ENCODE measurements at regions not wholly inside any gene's neighbourhood (a gene's known extent, or its start where the extent isn't known, plus 50 kb on each side); places are given as distances from the start of the nearest gene placed in this dataset.
"Not testable (repeated sequence)": the region's sequence is repeated elsewhere in the genome, so short reads cannot be mapped to it uniquely, and the experiment has no call there.

DNA sequence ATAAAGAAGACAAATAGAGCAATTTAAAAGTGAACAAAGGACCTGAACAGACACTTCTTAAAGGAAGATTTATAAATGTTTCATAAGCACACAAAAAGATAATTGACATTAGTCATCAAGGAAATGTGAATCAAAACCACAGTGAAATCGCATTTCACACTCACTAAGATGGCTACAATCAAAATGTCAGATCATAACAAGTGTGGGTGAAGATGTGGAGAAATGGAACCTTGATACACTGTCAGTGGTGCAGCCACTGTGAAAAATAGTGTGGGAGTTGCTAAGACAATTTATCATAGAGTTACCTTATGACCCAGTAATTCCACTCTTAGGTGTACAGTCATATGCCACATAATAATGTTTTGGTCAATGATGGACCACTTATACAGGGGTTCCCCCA lies 54.5 kb upstream of the HTR4 start:
- DNase-seq, result no peak

DNA sequence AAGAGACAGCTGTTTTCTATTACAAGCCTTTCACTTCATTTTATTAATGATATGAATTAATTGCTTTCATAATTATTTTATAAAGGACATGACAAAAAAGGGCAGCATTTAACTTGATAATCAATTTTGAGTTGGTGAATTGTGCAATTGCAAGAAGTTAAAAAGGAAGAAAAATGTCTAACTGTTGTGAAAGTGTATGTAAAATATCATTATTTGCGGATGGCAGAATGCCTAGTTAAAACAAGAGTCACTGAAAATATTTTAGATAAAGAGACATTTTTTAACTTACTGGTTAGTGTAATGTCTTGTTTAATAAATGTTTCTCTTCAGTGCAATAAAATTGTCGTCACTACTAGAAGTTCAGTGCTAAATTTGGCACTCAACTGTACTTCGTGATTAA lies 57.6 kb upstream of the HTR4 start:
- DNase-seq, result no peak

DNA sequence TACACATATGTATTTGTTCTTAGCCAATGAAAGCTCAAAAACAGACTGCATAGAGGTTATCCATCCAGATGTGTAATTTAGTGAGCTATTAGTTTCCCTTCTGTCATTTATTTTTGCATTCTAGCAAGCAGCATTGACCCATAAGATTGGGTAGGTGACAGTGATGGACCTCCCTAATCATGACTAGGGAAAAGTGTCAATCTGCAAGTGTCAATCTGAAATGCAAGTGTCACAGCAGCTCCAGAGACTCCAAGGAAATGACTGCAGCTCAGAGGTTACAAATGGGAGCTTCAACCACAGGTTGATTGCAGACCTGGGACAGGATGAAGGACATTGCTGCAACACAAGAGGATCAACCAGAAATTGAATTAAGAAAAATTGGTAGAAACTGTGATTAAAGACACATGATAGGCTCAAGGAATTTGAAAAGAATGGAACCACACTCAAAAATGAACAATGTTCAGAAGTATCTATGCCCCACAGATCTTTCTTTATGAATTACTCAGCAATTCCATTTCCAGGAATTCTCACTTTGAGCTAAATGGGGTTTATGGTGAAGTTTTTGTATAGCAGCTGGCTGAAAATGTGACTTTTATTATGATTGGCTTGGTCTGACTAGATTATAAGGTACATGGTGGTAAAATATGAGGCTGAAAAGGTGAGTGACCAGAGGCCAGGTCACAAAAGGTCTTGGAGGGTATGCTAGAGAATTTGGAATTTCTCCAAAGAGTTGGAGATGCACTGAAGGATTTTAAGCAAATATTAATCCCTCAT lies 59.6 kb upstream of the HTR4 start:
- DNase-seq, result no peak

DNA sequence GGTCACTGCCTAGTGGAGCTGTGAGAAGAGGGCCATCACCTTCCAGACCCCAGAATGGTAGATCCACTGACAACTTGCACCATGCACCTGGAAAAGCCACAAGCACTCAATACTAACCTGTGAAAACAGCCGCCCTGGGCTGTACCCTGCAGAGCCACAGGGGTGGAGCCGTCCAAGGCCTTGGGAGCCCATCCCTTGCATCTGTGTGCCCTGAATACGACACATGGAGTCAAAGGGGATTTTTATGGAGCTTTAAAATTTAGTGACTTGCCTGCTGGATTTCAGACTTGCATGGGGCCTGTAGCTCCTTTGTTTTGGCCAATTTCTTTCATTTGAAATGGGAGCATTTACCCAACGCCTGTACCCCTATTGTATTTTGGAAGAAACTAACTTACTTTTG lies 62.4 kb upstream of the HTR4 start:
- no peak for DNase-seq

DNA sequence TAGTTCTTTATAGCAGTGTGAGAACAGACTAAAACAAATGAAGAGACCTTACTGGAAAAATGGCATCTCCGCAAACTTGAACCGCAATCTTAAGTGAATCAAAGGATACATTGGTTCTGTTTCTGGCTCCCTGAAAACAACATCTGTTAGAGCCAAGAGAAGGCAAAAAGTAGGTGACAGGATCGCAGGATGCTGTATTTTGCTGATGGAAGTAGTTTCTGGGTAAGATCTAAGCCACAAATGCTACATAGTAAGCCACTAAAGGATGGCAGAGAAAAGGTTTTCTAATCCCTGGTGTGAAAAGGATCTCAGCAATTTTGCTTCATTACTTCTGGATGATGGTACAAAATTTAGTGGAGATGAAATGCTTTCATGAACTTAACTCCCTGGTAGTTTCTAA lies 63.3 kb upstream of the HTR4 start:
- no peak for DNase-seq

DNA sequence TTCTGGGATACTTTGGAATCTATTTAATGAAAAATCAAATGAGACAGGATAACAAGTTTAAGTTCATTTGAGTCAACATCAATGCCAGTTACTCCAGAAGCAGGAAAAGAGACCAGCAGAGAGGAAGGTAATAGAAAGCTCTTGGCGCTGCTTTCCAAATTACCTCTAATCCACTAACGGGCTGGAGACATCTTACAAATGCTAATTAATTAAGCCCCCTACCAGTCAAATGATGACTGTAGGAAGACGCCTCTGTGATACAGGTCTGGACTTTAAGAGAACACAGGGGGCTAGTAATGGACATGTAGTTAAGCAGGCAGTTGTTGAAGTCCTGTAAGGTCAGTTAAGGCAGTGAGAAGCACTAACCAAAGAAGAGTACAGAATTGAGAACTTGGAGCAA lies 65.3 kb upstream of the HTR4 start:
- no peak for DNase-seq

DNA sequence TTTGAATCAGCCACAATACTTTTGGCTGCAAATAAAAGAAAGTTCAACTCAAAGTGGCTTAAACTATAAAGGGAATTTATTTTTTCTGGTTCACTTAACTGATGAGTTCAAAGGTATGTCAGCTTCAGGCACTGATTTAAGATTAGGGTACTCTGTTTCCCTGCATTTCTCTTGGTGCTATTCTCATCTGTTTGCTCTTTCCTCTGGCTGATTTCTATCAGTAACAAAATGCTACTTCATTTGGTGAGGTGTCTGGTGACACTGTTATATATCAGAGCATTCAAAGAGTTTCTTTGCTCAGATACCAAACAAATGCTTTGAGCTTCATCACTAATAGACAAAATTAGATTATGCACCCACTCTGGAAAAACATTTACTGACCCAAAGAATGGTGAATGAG lies 65.9 kb upstream of the HTR4 start:
- DNase-seq, result no peak

DNA sequence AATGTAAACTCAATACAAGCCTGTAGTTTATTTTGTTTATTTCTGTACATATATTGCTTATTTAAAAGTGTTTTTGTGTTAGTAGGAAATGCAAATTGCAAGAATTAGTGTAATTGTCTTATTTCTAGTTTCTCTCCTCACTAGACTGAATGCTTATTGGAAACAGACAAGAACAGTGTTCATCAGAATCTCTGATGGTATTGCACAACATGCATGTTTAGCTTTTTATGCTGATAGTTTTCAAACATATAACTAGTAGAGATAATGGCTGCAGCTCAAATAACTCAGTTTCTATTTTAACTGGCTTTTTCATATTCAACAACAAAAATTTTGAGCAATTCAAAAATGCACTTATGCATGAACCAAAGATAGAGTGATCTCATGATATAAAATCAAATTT lies 68.8 kb upstream of the HTR4 start:
- DNase-seq, result no peak

DNA sequence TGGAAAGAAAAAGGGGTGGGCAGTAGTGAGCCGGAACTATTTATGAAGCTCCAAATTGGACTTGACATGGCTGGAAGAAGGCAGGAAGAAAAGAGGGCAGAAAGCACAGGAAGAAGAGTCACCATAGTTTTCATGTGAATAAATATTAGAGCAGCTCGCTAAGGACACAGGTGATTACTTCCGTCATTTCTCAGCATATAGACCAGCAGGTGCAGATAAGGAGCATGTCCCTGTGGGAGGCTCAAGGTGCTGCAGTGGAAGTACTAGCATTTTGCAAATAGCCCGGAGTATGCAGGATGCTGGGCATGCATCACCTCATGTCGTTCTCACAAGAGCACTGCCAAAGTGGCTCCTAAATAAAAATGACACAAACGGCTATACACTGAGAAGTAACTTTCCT lies 71.3 kb upstream of the HTR4 start:
- DNase-seq, result no peak

DNA sequence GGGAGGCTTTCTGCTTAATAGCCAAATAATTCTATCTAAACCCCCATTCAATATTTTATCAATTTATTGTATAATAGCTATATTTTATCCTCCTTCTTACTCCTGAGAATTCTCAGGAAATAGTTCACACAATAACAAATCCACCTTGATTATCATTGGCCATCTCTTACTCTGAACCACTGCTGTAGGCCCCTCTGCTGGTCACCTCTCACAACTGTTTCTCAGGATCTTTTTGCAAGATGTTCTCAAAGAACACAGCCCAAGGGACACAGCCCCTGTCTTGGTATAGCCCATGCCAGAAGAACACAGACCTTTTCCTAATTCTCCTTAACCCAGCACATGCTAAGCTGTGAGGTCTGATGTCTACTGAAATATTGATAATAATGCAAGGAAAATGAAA lies 74.9 kb upstream of the HTR4 start:
- DNase-seq, result no peak

DNA sequence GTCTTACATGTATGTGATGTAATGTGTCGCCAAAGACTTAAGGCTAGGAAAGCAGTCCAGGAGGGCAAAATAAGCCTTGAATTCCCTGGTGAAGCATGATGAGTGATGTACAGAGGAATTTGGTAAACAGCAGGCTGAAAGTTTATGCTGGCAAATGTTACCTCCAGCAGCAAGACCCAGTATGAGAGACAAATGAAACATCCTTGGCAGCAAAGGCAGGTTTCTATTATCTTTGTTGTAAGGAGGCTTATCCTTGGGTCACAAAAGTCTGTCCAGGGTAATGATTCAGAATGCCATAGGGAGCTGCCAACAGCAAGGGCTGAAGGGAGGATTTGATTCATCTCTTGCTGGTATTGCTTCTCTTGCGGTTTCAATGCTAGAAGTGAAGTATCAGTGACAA lies 75.9 kb upstream of the HTR4 start:
- no peak for DNase-seq

DNA sequence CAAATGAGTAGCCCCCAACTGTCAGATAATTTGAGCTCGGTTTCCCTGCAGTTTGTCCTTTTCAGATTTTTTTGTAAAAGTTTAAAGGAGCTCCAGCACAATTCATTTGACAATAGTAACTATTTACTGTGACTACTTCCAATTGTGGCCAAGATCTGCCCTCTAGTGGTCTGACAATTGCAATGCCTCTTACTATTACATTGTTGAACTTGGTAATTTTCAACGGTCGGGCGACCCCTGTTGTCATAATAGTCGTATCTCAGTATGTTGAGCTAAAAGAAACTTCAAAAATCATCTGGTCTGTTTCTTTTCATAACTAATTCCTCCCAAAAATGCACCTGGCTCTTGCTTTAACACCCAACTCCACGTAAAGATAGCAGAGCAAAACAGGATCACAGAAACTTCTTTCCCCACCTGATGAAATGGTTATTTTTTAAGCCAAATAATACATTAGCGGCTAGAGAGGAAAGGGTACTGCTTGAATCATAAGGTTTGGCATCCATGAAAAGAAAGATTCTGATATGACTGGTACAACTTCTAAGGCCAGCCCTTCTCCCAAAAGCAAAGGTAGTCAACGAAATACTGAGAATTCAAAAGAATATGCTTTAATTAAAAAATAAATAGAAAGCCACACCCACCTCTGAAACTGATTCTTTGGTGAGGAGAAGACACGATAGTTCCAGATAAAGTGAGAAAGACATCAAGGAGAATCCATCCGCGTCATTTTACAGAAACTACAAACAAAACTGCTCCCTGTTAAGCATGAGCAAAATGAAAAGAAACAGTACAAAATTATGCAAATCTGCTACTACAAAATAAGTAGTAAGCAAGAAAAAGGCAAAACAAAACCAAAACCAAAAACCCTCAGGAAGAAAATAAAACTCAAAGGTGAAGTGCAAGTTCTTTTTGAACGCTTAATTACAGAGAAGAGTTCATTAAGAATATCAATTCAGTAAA lies 76.9 kb upstream of the HTR4 start:
- peak; percentile 49 for DNase-seq

DNA sequence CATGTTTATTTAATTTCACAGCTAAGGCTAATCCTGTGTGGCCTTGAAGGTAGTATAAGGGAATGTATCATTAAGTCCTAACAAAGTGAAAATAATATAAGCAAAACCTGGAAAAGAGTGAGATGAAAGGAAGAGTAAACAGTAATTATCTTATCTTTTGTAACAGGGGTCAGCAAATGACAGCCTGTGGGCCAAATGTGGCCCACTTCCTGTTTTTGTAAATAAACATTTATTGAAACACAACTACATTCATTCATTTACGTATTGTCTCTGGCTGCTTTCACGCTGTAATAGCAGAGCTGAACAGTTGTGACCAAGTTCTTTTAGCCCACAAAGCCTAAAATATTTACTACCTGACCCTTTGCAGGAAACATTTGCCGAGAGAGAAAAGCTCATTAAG lies 78.4 kb upstream of the HTR4 start:
- DNase-seq, result no peak

DNA sequence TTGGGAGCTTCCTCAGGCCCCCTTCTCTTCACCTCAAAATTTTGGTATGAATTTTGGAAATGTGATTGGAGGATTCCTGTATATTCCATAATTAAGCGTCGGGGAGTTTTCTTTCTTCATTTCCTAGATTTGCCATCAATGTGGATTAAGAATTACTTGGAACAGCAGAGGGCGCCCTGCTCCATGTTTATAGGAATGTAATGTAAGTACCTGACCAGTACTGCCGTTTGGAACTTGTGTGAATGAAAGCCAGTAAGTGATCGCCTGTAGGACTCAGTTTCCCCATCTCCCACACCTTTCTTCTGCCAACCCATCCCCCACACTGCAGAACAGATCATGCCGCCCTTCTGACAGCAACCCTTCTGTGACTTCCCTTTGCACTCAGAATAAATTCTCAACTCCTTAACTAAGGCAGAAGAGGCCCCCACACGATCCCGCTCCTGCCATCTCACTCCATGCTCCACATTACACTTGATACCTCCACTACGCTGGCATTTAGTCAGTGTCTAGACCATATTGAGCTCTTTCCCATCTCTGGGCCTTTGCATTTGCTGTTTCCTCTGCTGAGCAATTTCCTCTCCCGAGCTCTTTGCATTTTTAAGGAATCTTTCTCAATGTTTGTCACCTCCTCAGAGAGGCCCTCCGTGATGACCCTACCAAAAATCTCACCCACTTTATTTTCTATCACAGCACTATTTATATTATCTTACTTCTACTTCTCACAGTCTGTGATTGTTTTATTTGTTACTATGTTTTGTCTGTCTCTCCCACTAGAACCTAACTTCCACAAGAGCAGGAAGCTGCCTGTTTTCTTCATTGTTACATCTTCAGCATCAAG lies 79.5 kb upstream of the HTR4 start:
- peak; percentile 50 for DNase-seq

DNA sequence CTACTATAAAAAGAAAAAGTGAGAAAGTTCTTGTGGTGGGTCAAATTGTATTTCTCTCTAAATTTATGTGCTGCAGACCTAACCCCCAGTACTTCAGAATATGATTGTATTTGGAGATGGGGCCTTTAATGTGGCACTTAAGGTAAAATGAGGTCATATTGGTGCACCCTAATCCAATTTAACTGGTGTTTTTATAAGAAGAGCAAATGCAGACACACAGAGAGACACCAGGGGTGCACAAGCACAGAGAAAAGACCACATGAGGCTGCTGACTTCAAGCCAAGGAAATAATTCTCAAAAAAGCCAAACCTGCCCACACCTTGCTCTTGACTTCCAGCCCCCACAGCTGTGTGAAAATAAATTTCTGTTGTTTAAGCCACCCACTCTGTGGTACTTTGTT lies 80.2 kb upstream of the HTR4 start:
- DNase-seq, result no peak

DNA sequence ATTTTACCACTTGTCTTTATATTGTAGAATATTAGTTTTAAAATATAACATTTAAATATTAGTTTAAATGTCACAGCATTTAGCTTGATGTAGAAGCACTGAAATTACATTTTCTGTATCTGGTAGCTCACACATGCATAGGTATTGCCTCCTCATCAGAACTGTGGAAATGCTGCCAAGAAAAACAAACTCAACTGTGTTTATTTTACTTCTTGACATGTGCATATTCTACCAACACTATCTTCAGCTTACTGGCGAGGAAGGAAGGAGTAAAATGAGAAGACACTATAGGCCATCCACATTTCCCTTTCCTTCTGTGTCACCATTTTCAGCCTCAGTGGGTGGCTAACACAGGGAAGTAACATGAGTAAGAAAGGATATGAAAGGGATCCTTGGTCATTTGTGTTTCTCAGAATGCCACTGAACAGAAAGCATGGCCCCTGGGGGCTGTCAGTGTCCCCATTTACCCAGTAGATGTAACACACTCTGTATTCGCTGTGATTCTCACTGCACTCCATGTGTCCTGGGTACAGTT lies 81.0 kb upstream of the HTR4 start:
- DNase-seq, result no peak

DNA sequence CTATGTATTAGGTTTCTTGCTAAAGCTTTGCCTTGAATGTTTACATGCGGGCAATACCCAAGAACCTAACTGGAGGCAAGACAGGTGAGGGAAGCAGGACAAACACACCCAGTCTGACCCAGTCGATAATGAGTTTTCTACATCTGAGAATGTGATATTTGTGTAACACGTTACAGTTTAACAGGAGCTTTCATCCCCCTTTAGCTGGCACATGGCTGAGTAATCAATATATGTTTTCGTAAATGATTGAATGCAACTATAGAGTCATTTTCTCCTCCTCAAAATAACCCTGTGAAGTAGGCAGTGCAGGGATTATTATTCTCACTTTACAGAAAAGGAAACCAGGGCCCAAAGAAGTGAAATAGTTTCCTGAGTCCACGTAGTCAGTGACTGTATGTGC lies 84.7 kb upstream of the HTR4 start:
- no peak for DNase-seq

DNA sequence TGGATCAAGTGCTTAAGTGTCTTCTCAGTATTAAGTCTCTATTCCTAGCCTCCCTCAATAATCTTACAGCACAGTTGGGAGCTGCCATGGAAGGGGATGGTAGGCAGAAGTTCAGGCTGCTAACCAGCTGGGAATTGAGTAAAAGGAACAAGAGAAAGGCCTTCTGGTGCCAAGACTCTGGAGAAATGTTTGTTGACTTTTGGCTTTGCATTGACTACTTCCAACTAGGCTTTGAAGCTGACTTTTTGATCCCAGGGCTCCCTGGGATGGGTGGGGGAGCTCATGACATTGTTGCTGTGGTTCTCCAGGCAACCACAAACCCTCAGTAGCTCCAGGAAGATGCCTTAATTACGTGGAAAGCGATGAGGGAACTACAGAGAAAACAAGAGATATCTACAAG lies 85.2 kb upstream of the HTR4 start:
- DNase-seq, result no peak

DNA sequence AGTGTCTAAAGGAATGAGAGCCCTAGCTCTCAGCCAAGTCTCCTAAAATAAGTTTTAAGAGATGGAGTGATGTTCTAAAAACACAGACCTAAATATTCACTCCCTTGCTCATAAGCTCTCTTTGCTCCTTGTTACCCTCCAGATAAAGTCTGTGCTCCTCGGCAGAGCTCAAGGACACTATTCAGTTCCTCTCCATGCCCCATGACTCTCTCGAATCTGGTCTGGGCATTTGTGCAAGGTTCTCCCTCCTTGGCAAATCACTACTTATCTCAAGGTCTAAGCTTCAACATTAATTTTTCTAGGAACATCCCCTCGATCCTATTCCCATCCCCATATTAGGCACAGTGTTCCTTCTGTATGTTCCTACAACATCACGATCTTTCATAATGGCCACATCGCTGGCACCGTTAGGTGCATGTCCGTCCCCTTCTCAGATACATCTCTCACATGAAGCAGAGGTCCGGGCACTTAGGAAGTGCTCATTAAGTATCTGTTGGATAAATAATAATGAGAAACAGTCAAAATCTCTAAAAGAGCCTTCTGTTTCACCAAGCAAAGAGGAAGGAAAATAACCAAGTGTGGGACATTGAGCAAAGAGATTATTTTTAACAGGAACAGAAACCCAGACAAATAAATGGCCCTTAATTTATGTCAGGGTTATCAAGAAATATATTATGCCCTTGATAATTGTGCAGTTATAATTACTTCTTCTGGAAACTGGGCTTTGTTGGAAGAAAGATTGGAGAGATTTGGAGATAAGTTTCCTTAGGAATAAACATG lies 85.9 kb upstream of the HTR4 start:
- no peak for DNase-seq

DNA sequence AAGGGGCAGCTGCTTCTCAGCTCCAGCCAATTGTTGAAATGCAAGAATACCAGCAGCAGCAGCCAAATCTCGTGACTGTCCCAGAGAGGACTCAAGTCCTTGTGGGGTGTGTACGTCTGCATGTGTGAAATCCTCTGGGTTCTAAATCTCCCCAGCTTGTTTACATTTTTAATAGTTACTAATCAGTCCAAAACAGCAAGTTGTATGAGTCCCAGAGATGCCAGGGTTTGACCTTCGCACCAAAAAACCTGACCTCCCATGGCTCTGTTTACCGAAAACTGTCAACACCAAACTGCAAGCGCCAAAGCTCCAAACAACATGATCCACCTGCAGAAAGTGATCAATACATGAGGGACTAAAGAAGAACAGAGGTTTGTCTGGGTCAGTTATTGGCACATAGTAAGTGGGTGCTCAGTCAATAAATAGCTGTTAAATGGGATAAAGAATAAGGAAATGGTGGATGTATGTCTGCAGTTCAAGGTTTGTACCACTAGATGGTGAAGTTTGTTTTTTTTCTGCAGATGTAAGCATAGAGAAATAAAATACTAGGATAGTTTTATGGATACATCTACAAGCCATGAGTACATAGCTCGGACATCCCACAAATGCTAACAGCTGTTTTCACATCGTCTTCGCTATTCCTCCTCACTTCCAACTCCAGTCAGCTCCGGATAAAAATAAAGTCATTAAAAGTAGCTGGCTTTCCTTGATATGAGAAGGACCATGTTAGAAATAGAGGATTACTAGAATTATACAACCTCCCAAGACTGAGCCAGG lies 85.3 kb upstream of the ADRB2 start:
- DNase-seq, result no peak

DNA sequence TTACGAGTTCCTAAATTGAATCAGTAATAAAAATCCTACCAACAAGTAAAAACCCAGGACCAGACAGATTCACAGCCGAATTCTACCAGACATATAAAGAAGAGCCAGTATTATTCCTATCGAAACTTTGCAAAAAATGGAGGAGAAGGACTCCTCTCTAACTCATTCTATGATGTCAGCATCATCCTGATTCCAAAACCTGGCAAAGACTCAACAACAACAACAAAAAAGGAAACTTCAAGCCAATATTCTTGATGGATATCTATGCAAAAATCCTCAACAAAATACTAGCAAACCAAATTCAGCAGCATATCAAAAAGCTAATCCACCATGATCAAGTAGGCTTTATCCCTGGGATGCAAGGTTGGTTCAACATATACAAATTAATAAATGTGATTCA lies 84.6 kb upstream of the ADRB2 start:
- not testable (repeated sequence) for DNase-seq
